ENCODE measurements at regions not wholly inside any gene's neighbourhood (a gene's known extent, or its start where the extent isn't known, plus 50 kb on each side); places are given as distances from the start of the nearest gene placed in this dataset.

DNA sequence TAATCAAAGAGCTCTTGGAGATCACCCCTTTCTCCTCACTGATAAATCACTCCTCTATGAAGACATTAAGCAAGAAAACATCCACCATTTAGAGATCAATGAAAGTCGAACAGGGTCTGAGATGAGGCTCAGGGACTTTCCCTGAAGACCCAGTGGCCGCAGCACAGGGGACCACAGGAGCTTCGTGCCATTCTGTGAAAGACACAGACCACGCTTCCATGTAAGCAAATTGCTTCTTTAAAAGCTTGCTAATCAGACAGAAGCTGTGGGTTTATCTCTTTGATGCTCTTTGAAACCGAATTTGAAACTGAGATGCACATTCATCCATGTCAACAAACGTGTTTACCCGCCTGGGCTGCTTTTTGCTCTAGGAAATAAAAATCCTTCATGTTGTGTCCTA is 231.9 kb upstream of the PPP2R2D start:
- BruUV-seq (replicated peaks): no TSS peak
- peaks cover 9% of the 10 kb centered on the region for H3K9me3 Mint-ChIP-seq (ENCODE audit: low read depth, unreplicated experiment)
- peaks cover 25% of the 10 kb centered on the region for H3K27me3 Mint-ChIP-seq (ENCODE audit: unreplicated experiment)
- H3K4me3 Mint-ChIP-seq (ENCODE audit: low read depth, unreplicated experiment): no peak overlapping the region
- TF ChIP-seq, protein P1, sequence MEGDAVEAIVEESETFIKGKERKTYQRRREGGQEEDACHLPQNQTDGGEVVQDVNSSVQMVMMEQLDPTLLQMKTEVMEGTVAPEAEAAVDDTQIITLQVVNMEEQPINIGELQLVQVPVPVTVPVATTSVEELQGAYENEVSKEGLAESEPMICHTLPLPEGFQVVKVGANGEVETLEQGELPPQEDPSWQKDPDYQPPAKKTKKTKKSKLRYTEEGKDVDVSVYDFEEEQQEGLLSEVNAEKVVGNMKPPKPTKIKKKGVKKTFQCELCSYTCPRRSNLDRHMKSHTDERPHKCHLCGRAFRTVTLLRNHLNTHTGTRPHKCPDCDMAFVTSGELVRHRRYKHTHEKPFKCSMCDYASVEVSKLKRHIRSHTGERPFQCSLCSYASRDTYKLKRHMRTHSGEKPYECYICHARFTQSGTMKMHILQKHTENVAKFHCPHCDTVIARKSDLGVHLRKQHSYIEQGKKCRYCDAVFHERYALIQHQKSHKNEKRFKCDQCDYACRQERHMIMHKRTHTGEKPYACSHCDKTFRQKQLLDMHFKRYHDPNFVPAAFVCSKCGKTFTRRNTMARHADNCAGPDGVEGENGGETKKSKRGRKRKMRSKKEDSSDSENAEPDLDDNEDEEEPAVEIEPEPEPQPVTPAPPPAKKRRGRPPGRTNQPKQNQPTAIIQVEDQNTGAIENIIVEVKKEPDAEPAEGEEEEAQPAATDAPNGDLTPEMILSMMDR (IDR thresholded peaks at IDR 0.05; ENCODE audit: unreplicated experiment): no peak
- H3K36me3 Mint-ChIP-seq (ENCODE audit: insufficient read depth, unreplicated experiment): no peaks in the 10 kb centered on the region
- CTCF ChIA-PET: interaction anchor here (0.7 kb wide), 1 partner anchor 642 kb away, joined by 3 read pairs; no protein-coding TSS in a partner anchor
- intact Hi-C loops (cut with micrococcal nuclease; ENCODE audit: unreplicated experiment): no loop called here
- H3K27ac Mint-ChIP-seq (ENCODE audit: unreplicated experiment): no peak overlapping the region
- no peaks in the 10 kb centered on the region for H3K4me1 Mint-ChIP-seq (ENCODE audit: low read depth, unreplicated experiment)
- no peak for DNase-seq

DNA sequence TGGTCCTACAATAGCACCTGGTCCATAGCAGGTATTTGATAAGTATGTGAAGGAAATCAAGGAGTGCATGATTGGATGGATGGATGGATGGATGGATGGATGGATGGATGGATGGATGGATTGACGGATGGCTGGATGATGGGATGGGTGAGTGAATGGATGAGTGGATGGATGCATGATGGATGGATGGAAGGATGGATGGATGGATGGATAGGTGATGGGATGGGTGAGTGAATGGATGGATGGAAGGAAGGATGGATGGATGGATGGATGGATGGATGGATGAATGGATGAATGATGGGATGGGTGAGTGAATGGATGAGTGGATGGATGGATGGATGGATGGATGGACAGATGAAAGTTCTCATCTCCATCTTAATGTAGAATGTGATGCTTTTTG is 231.0 kb upstream of the PPP2R2D start:
- Mint-ChIP-seq H3K4me3 (ENCODE audit: low read depth, unreplicated experiment) (no peak overlapping the region), H3K27ac (ENCODE audit: unreplicated experiment) (no peak overlapping the region), H3K27me3 (ENCODE audit: unreplicated experiment) (peaks cover 25% of the 10 kb centered on the region), H3K9me3 (ENCODE audit: low read depth, unreplicated experiment) (peaks cover 9% of the 10 kb centered on the region), H3K36me3 (ENCODE audit: insufficient read depth, unreplicated experiment) (no peaks in the 10 kb centered on the region), H3K4me1 (ENCODE audit: low read depth, unreplicated experiment) (no peaks in the 10 kb centered on the region)
- TF ChIP-seq, protein P1 (IDR thresholded peaks at IDR 0.05; ENCODE audit: unreplicated experiment): no peak
- BruUV-seq (replicated peaks): no TSS peak
- no peak for DNase-seq
- intact Hi-C loops (cut with micrococcal nuclease; ENCODE audit: unreplicated experiment): no loop called here
- CTCF ChIA-PET: no interaction called here

DNA sequence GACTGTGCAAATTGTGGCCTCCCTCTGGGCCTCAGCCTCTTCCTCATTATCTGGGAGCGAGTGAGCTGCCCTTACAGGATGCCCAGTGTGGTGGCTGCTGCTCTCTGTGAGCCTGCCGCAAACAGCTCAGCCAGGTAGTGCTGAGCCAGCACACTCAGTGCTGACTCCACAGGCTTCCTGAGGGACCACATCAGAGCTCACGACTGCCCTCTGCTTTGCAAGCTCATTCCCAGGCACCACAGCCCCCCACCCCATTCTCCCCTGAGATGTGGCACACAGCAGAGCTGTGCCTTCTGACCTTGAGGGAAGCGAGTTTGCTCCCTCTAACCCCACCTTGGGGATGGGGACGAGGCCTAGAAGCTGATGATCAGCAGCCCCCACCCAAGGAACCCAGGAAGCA is 230.5 kb upstream of the PPP2R2D start:
- intact Hi-C loops (cut with micrococcal nuclease; ENCODE audit: unreplicated experiment): no loop called here
- Mint-ChIP-seq H3K27ac (ENCODE audit: unreplicated experiment) (no peak overlapping the region), H3K4me3 (ENCODE audit: low read depth, unreplicated experiment) (no peak overlapping the region), H3K27me3 (ENCODE audit: unreplicated experiment) (peaks cover 25% of the 10 kb centered on the region), H3K9me3 (ENCODE audit: low read depth, unreplicated experiment) (peaks cover 9% of the 10 kb centered on the region), H3K4me1 (ENCODE audit: low read depth, unreplicated experiment) (no peaks in the 10 kb centered on the region), H3K36me3 (ENCODE audit: insufficient read depth, unreplicated experiment) (no peaks in the 10 kb centered on the region)
- BruUV-seq (replicated peaks): no TSS peak
- TF ChIP-seq, protein P1 (IDR thresholded peaks at IDR 0.05; ENCODE audit: unreplicated experiment): no peak
- CTCF ChIA-PET: no interaction called here
- no peak for DNase-seq

DNA sequence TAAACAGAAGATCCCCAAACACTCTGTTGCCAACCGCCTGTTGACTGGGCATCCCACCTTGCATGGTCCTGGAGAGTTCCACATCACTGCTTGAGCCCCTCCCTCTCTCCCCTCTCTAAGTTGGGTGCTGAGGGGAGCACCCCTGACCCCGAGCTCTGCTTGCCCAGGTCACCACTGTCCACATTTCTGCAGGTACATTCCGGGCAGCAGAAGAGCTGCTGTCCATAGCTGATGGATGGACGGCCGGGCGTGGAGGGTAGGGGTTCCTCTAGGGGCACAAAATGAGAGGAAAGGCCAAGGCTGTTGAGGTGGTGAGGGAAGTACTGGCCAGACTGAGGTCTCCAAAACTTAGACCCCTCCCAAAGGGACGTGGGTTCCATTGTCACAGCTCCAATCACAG is 227.4 kb upstream of the PPP2R2D start:
- intact Hi-C loops (cut with micrococcal nuclease; ENCODE audit: unreplicated experiment): no loop called here
- Mint-ChIP-seq H3K27ac (ENCODE audit: unreplicated experiment) (no peak overlapping the region), H3K27me3 (ENCODE audit: unreplicated experiment) (peaks cover 15% of the 10 kb centered on the region), H3K9me3 (ENCODE audit: low read depth, unreplicated experiment) (peaks cover 5% of the 10 kb centered on the region), H3K4me1 (ENCODE audit: low read depth, unreplicated experiment) (no peaks in the 10 kb centered on the region), H3K4me3 (ENCODE audit: low read depth, unreplicated experiment) (no peak overlapping the region), H3K36me3 (ENCODE audit: insufficient read depth, unreplicated experiment) (no peaks in the 10 kb centered on the region)
- CTCF ChIA-PET: interaction anchor here (0.5 kb wide), 1 partner anchor 84 kb away, joined by 3 read pairs; no protein-coding TSS in a partner anchor
- DNase-seq: no peak
- BruUV-seq (replicated peaks): no TSS peak
- TF ChIP-seq, protein P1 (IDR thresholded peaks at IDR 0.05; ENCODE audit: unreplicated experiment): no peak

Measured in Calu3 (cell line).